ENCODE measurements at regions not wholly inside any gene's neighbourhood (a gene's known extent, or its start where the extent isn't known, plus 50 kb on each side); places are given as distances from the start of the nearest gene placed in this dataset.

- ATAC-seq (ENCODE audit: low FRiP score) (no peak), DNase-seq (no peak)
- no peaks in the 10 kb centered on the region for H3K4me1 ChIP-seq (ENCODE audit: control insufficient read depth in 1 of 2, insufficient read depth in 2 of 2, low read length in 2 of 2)
- H3K27ac ChIP-seq (ENCODE audit: low read depth in 1 of 2, low read length in 2 of 2) = no peak overlapping the region
- no peak overlapping the region for H3K4me3 ChIP-seq (ENCODE audit: low read length in 2 of 2)
- H3K36me3 ChIP-seq (ENCODE audit: control insufficient read depth in 1 of 2, insufficient read depth in 2 of 2, low read length in 1 of 2) = no peaks in the 10 kb centered on the region
- H3K27me3 ChIP-seq (ENCODE audit: control insufficient read depth in 1 of 2, insufficient read depth in 2 of 2, low read length in 1 of 2) = peaks cover 0 to 2% of the 10 kb centered on the region in 2 donors
- 97 to 98% methylated on average over 2 of the region's 2 CpGs for WGBS, 2 donors
- H3K9me3 ChIP-seq (ENCODE audit: control insufficient read depth, low read length) = peaks cover 1% of the 10 kb centered on the region
- intact Hi-C loops (cut with DNase I) = no loop called here
Observed at GRCh38 chr1:55707846-55708245, 492.7 kb upstream of the USP24 start.

DNA sequence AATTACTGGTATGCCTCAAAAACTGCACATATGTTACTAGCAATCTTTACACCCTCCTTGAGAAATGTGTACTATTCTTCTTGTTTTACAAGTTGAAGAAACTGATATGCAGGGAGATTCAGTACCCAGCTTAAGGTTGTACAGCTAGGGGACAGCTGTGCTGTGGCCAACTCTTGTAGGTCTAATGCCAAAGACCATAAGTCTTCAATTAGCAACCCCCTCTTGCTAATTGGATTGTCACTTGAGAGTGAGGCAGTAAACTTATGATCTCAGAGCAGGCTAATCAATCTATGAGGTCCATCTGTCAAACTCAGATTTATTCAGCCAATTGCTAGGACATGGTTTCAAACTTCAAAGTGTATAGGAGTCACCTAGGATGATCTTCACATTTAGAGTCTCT is 492.0 kb upstream of the USP24 start:
- intact Hi-C loops (cut with DNase I) = no loop called here
- no peak for ATAC-seq (ENCODE audit: low FRiP score)
- Histone ChIP-seq H3K36me3 (ENCODE audit: control insufficient read depth in 1 of 2, insufficient read depth in 2 of 2, low read length in 1 of 2) (no peaks in the 10 kb centered on the region), H3K4me3 (ENCODE audit: low read length in 2 of 2) (no peak overlapping the region), H3K27ac (ENCODE audit: low read depth in 1 of 2, low read length in 2 of 2) (no peak overlapping the region), H3K27me3 (ENCODE audit: control insufficient read depth in 1 of 2, insufficient read depth in 2 of 2, low read length in 1 of 2) (peaks cover 0 to 2% of the 10 kb centered on the region in 2 donors), H3K4me1 (ENCODE audit: control insufficient read depth in 1 of 2, insufficient read depth in 2 of 2, low read length in 2 of 2) (no peaks in the 10 kb centered on the region), H3K9me3 (ENCODE audit: control insufficient read depth, low read length) (peaks cover 1% of the 10 kb centered on the region)
- DNase-seq = no peak

- Histone ChIP-seq H3K4me3 (ENCODE audit: low read length in 2 of 2) (no peak overlapping the region), H3K27ac (ENCODE audit: low read depth in 1 of 2, low read length in 2 of 2) (no peak overlapping the region), H3K9me3 (ENCODE audit: control insufficient read depth, low read length) (peaks cover 1% of the 10 kb centered on the region), H3K4me1 (ENCODE audit: control insufficient read depth in 1 of 2, insufficient read depth in 2 of 2, low read length in 2 of 2) (no peaks in the 10 kb centered on the region), H3K36me3 (ENCODE audit: control insufficient read depth in 1 of 2, insufficient read depth in 2 of 2, low read length in 1 of 2) (no peaks in the 10 kb centered on the region), H3K27me3 (ENCODE audit: control insufficient read depth in 1 of 2, insufficient read depth in 2 of 2, low read length in 1 of 2) (peaks cover 0 to 2% of the 10 kb centered on the region in 2 donors)
- WGBS, 2 donors = 83 to 100% methylated on average over 1 of the region's 1 CpG
- ATAC-seq (ENCODE audit: low FRiP score) (no peak), DNase-seq (no peak)
- intact Hi-C loops (cut with DNase I) = no loop called here
Observed at GRCh38 chr1:55706397-55706796, 491.2 kb upstream of the USP24 start.

DNA sequence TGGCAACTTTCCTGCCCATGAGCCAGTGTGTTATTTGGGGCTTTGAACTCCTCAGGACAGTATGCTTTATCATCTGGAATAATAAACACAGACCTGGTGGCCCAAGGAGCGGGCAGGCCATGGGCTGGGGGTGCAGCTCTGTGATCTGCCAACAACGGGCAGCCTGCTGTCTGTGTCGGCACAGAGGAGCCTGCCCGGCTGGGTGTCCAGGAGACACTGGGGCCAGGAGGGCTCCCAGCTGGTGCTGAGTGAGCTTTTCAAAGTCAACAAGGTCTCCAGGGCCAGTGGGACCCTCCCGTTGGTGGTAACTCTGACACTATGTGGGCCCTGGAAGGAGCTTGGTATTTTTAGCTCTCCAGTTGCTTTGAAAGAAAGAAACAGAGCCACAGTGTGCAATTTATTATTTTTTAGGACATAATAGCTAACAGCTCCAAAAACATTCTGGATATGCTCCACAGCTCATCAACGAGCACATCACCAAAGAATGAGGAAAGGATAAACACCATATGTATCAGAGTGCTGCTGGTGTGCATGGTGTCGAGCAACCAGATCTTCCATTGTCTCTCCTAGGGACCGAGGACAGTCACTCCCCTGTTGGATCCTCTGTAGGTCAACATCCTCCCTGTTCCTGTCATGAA is 488.7 kb upstream of the USP24 start:
- peaks cover 1% of the 10 kb centered on the region for H3K9me3 ChIP-seq (ENCODE audit: control insufficient read depth, low read length)
- H3K4me1 ChIP-seq (ENCODE audit: control insufficient read depth in 1 of 2, insufficient read depth in 2 of 2, low read length in 2 of 2) = no peaks in the 10 kb centered on the region
- no peaks in the 10 kb centered on the region for H3K36me3 ChIP-seq (ENCODE audit: control insufficient read depth in 1 of 2, insufficient read depth in 2 of 2, low read length in 1 of 2)
- intact Hi-C loops (cut with DNase I) = no loop called here
- 41 to 54% methylated on average over 8 of the region's 8 CpGs for WGBS, 2 donors
- no peak overlapping the region for H3K4me3 ChIP-seq (ENCODE audit: low read length in 2 of 2)
- H3K27me3 ChIP-seq (ENCODE audit: control insufficient read depth in 1 of 2, insufficient read depth in 2 of 2, low read length in 1 of 2) = peaks cover 0 to 2% of the 10 kb centered on the region in 2 donors
- H3K27ac ChIP-seq (ENCODE audit: low read depth in 1 of 2, low read length in 2 of 2) = no peak overlapping the region
- DNase-seq (no peak), ATAC-seq (ENCODE audit: low FRiP score) (no peak)

DNA sequence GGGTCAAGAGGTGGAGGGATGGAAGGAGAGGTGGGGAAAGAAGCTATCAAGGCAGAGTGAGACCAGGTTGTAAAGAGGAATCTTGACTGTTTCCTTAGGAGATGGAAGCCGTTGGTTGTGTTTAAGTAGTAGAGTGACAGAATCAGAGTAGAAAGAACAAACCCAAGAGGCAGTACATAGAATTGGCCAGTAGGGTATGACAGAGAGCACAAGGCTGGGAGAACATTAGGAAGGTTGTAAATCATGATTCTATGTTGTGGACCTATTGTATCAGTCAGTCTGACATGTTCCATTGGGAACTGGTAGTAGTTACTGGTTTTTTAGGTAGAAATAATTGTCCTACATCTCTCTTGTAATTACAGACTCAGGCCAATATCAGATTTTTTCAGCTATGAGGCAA is 486.9 kb upstream of the USP24 start:
- Histone ChIP-seq H3K9me3 (ENCODE audit: control insufficient read depth, low read length) (peaks cover 1% of the 10 kb centered on the region), H3K4me1 (ENCODE audit: control insufficient read depth in 1 of 2, insufficient read depth in 2 of 2, low read length in 2 of 2) (no peaks in the 10 kb centered on the region), H3K27me3 (ENCODE audit: control insufficient read depth in 1 of 2, insufficient read depth in 2 of 2, low read length in 1 of 2) (peaks cover 0 to 2% of the 10 kb centered on the region in 2 donors), H3K27ac (ENCODE audit: low read depth in 1 of 2, low read length in 2 of 2) (no peak overlapping the region), H3K36me3 (ENCODE audit: control insufficient read depth in 1 of 2, insufficient read depth in 2 of 2, low read length in 1 of 2) (no peaks in the 10 kb centered on the region), H3K4me3 (ENCODE audit: low read length in 2 of 2) (no peak overlapping the region)
- 90 to 91% methylated on average over 1 of the region's 1 CpG for WGBS, 2 donors
- DNase-seq (no peak), ATAC-seq (ENCODE audit: low FRiP score) (no peak)
- intact Hi-C loops (cut with DNase I) = no loop called here

- Histone ChIP-seq H3K9me3 (ENCODE audit: control insufficient read depth, low read length) (peaks cover 1% of the 10 kb centered on the region), H3K27me3 (ENCODE audit: control insufficient read depth in 1 of 2, insufficient read depth in 2 of 2, low read length in 1 of 2) (peaks cover 0 to 2% of the 10 kb centered on the region in 2 donors), H3K36me3 (ENCODE audit: control insufficient read depth in 1 of 2, insufficient read depth in 2 of 2, low read length in 1 of 2) (no peaks in the 10 kb centered on the region), H3K4me1 (ENCODE audit: control insufficient read depth in 1 of 2, insufficient read depth in 2 of 2, low read length in 2 of 2) (peaks cover 0 to 3% of the 10 kb centered on the region in 2 donors), H3K27ac (ENCODE audit: low read depth in 1 of 2, low read length in 2 of 2) (no peak overlapping the region), H3K4me3 (ENCODE audit: low read length in 2 of 2) (no peak overlapping the region)
- ATAC-seq (ENCODE audit: low FRiP score) (no peak), DNase-seq (no peak)
- WGBS, 2 donors = 49 to 91% methylated on average over 2 of the region's 2 CpGs
- intact Hi-C loops (cut with DNase I) = no loop called here
Observed at GRCh38 chr1:55700359-55701130, 485.4 kb upstream of the USP24 start.

DNA sequence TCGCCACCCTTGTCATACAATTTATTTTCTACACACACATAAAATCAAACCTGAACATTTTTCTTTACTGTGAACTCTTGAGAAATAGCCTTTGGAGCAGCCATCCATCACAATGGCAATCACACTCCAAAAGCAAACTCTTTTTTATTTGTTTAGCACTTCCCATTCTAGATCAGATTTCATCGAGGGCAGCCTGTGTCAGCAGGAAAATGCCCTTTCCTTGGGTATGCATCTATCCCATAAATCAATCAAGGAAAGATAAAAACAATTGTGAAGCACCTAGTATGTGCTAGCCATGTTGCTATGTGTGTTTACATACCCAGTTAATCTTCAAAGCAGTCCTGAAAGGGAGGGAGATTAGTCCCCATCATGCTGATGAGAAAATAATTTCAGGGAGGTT is 484.1 kb upstream of the USP24 start:
- Histone ChIP-seq H3K36me3 (ENCODE audit: control insufficient read depth in 1 of 2, insufficient read depth in 2 of 2, low read length in 1 of 2) (no peaks in the 10 kb centered on the region), H3K4me1 (ENCODE audit: control insufficient read depth in 1 of 2, insufficient read depth in 2 of 2, low read length in 2 of 2) (peaks cover 5% of the 10 kb centered on the region in 2 donors), H3K27me3 (ENCODE audit: control insufficient read depth in 1 of 2, insufficient read depth in 2 of 2, low read length in 1 of 2) (no peaks in the 10 kb centered on the region), H3K27ac (ENCODE audit: low read depth in 1 of 2, low read length in 2 of 2) (no peak overlapping the region), H3K9me3 (ENCODE audit: control insufficient read depth, low read length) (no peaks in the 10 kb centered on the region), H3K4me3 (ENCODE audit: low read length in 2 of 2) (no peak overlapping the region)
- ATAC-seq (ENCODE audit: low FRiP score) (no peak), DNase-seq (no peak)
- 57 to 61% methylated on average over 2 of the region's 2 CpGs for WGBS, 2 donors
- intact Hi-C loops (cut with DNase I) = no loop called here

GRCh38 chr1:55697997-55698535 is 482.9 kb upstream of the USP24 start:
- H3K9me3 ChIP-seq (ENCODE audit: control insufficient read depth, low read length) = no peaks in the 10 kb centered on the region
- 72 to 99% methylated on average over 4 of the region's 4 CpGs for WGBS, 2 donors
- ATAC-seq (ENCODE audit: low FRiP score) = no peak
- no peaks in the 10 kb centered on the region for H3K36me3 ChIP-seq (ENCODE audit: control insufficient read depth in 1 of 2, insufficient read depth in 2 of 2, low read length in 1 of 2)
- intact Hi-C loops (cut with DNase I) = no loop called here
- H3K27ac ChIP-seq (ENCODE audit: low read depth in 1 of 2, low read length in 2 of 2) = no peak overlapping the region
- no peaks in the 10 kb centered on the region for H3K27me3 ChIP-seq (ENCODE audit: control insufficient read depth in 1 of 2, insufficient read depth in 2 of 2, low read length in 1 of 2)
- H3K4me3 ChIP-seq (ENCODE audit: low read length in 2 of 2) = no peak overlapping the region
- no peak for DNase-seq
- peaks cover 5% of the 10 kb centered on the region in 2 donors for H3K4me1 ChIP-seq (ENCODE audit: control insufficient read depth in 1 of 2, insufficient read depth in 2 of 2, low read length in 2 of 2)

GRCh38 chr1:55696891-55697290 is 481.7 kb upstream of the USP24 start:
- Histone ChIP-seq H3K36me3 (ENCODE audit: control insufficient read depth in 1 of 2, insufficient read depth in 2 of 2, low read length in 1 of 2) (no peaks in the 10 kb centered on the region), H3K4me3 (ENCODE audit: low read length in 2 of 2) (no peak overlapping the region), H3K27me3 (ENCODE audit: control insufficient read depth in 1 of 2, insufficient read depth in 2 of 2, low read length in 1 of 2) (no peaks in the 10 kb centered on the region), H3K27ac (ENCODE audit: low read depth in 1 of 2, low read length in 2 of 2) (no peak overlapping the region), H3K9me3 (ENCODE audit: control insufficient read depth, low read length) (no peaks in the 10 kb centered on the region), H3K4me1 (ENCODE audit: control insufficient read depth in 1 of 2, insufficient read depth in 2 of 2, low read length in 2 of 2) (peaks cover 5% of the 10 kb centered on the region in 2 donors)
- DNase-seq (no peak), ATAC-seq (ENCODE audit: low FRiP score) (no peak)
- intact Hi-C loops (cut with DNase I) = no loop called here
- 94% methylated on average over 2 of the region's 2 CpGs for whole genome bisulfite sequencing, 2 donors

Measured in aorta (tissue), 5 donors.